ENCODE measurements at regions not wholly inside any gene's neighbourhood (a gene's known extent, or its start where the extent isn't known, plus 50 kb on each side); places are given as distances from the start of the nearest gene placed in this dataset.

GRCh38 chr1:91124989-91125417 is 103.2 kb upstream of the ZNF644 start:
- no peak for TF ChIP-seq ZBTB33 (IDR thresholded peaks at IDR 0.05)
- TF ChIP-seq FOXA2 (IDR thresholded peaks at IDR 0.05), result no peak
- no peak for TF ChIP-seq CTCF (IDR thresholded peaks at IDR 0.05; ENCODE audit: low read depth, low read length, missing input control)
- TF ChIP-seq NR2F2 (IDR thresholded peaks at IDR 0.05), result no peak
- no peak for TF ChIP-seq REST (IDR thresholded peaks at IDR 0.05)
- TF ChIP-seq EGR1 (IDR thresholded peaks at IDR 0.05; ENCODE audit: low read depth in 2 of 2), result no peak
- no peak for TF ChIP-seq TAF1 (conservative IDR thresholded peaks at IDR 0.05)
- TF ChIP-seq RAD21 (IDR thresholded peaks at IDR 0.05), result no peak
- no peak for TF ChIP-seq MAX (IDR thresholded peaks at IDR 0.05)
- no peak for TF ChIP-seq JUND (IDR thresholded peaks at IDR 0.05)
- no peak for TF ChIP-seq GABPA (IDR thresholded peaks at IDR 0.05 in 1 of 2, conservative IDR thresholded peaks at IDR 0.05 in 1 of 2)
- TF ChIP-seq ATF3 (IDR thresholded peaks at IDR 0.05), result no peak
- TF ChIP-seq RXRA (IDR thresholded peaks at IDR 0.05), result no peak
- TF ChIP-seq SP1 (IDR thresholded peaks at IDR 0.05), result no peak

Data from liver (tissue), 3 donors.